GM20000 (cell line): ENCODE measurements at regions not wholly inside any gene's neighbourhood (a gene's known extent, or its start where the extent isn't known, plus 50 kb on each side); places are given as distances from the start of the nearest gene placed in this dataset.

Experiments
- DNase-seq: peaks from one replicate; pipeline ENCODE4 v3.0.0; 2012; ENCODE audit warnings: low spot score
- TF ChIP-seq, protein P1 (sequence below): IDR thresholded peaks from 2 replicates; pipeline ENCODE4 v1.5.1; 2012; ENCODE audit warnings: mild to moderate bottlenecking, control low read depth; ENCODE audit errors: extremely low read depth, missing control alignments

DNA sequence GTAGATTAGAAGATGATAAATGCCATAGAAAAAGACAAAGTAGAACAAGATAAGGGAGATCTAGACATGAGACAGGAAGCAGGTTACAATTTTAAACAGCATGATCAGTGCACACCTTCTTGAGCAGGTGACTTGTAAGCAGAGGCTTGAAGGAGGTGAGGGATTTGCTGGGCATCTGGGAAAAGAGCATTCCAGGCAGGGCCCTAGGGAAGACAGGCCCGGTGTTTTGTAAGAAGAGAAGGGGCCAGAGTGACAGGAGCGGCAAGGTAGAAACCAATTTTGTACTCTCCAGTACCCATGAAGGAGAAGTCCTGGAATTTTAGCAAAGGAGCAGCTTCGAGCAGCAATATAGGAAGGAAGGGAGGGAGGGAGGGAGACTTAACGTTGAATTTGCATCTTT, 296.5 kb downstream of the MZT1 start:
- DNase-seq: no peak
- TF ChIP-seq, protein P1, sequence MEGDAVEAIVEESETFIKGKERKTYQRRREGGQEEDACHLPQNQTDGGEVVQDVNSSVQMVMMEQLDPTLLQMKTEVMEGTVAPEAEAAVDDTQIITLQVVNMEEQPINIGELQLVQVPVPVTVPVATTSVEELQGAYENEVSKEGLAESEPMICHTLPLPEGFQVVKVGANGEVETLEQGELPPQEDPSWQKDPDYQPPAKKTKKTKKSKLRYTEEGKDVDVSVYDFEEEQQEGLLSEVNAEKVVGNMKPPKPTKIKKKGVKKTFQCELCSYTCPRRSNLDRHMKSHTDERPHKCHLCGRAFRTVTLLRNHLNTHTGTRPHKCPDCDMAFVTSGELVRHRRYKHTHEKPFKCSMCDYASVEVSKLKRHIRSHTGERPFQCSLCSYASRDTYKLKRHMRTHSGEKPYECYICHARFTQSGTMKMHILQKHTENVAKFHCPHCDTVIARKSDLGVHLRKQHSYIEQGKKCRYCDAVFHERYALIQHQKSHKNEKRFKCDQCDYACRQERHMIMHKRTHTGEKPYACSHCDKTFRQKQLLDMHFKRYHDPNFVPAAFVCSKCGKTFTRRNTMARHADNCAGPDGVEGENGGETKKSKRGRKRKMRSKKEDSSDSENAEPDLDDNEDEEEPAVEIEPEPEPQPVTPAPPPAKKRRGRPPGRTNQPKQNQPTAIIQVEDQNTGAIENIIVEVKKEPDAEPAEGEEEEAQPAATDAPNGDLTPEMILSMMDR: no peak

DNA sequence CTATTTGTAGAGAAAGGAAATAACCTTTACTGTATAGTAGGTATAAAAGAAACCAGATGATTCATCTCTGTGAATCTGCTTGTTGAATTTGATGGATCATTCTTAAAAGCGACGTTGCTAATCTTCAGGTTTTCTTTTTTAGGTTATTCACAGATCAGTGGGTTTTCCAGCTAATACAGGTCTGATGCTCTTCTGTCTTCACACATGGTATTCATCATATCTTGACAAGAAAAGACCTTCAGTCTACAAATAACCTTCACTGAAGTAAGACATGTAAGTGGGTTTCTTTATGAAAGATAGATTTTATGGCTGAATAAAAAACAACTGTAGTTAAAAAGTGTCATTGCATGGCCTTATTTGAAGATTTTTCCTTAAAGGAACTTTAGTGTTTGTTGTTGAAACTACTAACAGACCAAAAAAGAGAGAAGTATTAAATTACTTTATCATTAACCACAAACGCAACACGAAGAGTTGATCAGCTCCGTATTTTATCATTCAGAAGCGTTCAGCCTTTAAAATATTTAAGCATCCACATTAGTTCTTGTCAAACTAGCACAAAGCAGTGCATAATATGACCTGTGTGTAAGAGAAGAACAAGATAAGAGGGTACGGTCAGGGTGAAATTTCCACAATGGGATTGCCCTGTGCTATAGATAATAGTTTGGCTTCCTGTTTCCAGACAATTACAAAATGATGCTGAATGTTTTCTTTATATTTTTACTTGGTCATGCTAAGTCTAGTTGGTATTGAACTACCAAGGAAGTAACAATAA, 299.5 kb downstream of the MZT1 start:
- TF ChIP-seq, protein P1: no peak

DNA sequence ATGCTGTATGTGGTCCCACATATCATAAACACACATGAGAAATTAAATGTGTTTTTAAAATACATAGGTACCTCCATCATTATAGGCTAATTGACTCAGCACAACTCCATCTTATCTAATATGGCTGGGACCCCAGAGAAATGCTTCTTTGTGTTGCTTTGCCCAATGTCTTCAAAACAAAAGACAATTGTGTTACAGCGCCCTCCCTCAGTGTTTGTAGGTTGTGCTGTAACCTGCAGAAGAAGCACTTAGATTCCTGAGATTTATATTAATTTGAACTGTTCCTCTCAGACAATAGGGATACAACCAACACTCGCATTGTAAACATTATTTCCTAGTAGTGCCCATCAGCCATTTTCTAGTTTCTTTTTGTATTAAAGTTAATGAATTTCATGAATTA, 303.4 kb downstream of the MZT1 start:
- no peak for DNase-seq

More for the DNA sequence above, 299.5 kb downstream of the MZT1 start:
- no peak for DNase-seq

DNA sequence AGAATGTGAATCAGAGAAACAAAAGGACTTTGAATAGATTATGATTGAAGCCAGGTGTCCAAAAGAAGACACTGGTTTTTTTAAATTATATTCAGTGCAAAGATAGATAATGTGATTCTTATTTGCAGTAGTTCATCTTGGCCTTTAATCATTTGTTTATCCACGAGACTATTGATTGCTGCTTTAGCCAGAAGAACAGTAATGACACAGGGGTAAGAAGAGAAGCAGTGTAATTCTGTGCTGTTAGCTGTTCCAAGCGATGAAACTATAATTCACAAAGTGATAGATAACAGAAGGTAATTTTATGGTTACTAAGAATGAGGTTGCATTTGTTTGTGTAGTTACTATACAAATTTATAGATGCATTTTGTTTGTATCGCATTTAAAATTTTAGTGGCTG, 311.6 kb downstream of the MZT1 start:
- TF ChIP-seq, protein P1: no peak
- no peak for DNase-seq

More for the DNA sequence above, 303.4 kb downstream of the MZT1 start:
- TF ChIP-seq, protein P1: no peak

DNA sequence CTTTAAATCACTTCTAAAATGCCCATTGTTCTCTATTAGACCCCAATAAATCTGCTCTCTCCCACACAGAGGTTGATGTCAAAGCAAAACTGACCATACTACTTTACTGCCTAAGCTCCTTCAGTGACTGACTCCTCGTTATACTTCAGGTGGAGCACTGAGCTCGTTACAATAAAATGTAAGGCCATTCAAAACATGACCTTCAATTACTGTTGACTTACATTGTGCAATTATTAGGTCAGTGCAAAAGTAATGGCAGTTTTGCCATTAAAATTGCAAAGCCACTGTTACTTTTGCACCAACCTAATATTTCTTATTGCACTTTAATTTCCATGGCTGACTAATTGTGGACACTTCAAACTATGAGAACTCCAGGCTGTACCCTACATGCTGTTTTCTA, 314.9 kb downstream of the MZT1 start:
- no peak for DNase-seq
- TF ChIP-seq, protein P1: no peak

DNA sequence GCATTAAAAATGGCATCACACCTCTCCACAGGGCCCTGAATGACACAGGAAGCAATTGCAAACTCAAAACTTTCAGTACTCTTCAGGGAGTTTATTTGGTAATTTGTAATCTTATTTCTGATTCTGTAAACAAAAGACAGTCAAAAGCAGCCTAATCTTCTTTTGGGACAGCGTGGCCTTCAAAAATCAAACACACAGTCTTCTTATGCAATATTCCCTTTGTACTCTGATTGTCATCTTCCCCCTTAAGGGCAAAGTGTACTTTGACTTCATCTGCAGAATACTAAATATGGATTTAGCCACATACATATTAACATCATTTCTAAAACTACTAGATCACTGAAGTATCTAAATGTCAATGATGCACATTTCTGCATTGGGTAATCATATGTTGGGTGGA, 322.0 kb downstream of the MZT1 start:
- DNase-seq: no peak
- TF ChIP-seq, protein P1: no peak

DNA sequence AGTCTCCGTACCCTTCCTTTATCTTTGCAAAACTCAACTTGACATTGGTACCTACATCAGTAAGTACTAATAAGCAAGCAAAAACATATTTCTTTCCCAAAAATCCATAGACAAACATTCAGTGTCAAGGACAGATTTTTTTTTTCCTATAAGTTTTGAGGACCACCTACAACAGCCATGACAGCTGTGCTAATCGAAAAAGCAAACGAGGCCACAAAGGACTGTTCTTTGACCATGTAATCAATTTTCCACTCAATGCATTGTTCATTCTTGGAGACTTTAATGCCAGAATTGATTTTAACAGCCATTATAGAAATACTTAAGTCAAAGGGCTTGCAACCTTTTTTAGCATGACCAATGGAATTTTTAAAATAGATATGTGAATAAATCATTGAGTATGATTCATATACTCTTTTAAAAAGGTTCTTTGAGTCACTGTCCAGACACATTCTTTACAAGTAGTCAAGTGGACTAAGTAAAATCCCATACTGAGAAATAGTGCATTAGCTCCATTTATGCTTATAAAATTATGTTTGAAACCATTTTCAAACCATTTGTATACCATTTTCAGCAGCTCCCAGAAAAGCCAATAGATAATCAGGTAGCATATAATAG, 323.9 kb downstream of the MZT1 start:
- no peak for DNase-seq
- TF ChIP-seq, protein P1: no peak
